ENCODE measurements at regions not wholly inside any gene's neighbourhood (a gene's known extent, or its start where the extent isn't known, plus 50 kb on each side); places are given as distances from the start of the nearest gene placed in this dataset.

DNA sequence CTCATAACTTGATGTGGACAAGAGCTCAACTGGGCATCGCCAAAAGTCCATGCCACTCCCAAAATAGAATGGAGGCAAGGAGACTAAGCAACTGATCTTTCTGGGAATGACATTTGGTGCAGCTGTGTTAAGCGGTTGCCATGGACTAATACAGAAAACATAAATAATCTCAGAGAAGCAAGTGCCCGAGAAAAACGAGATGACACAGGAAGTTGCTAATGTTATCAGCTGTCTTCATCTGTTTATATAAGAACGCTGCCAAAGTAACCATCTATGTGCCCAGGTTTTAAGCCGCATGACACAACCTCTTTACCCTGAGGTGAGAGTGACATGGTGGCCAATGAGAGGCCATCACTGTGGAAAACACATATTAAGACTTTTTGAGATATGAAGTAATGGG is 54.9 kb upstream of the SACS start:
- Histone ChIP-seq H3K4me3 (ENCODE audit: low read length) (no peak overlapping the region), H2BK5ac (ENCODE audit: low read length) (no peak overlapping the region), H3K27ac (ENCODE audit: low read depth, low read length) (no peak overlapping the region), H3K23ac (ENCODE audit: low read length) (no peak overlapping the region), H4K5ac (ENCODE audit: low read length) (no peak overlapping the region), H3K4me1 (ENCODE audit: control insufficient read depth, low read depth, low read length) (no peaks in the 10 kb centered on the region), H3K4ac (ENCODE audit: low read depth, low read length) (no peak overlapping the region), H3K79me2 (ENCODE audit: control insufficient read depth, insufficient read depth, low read length) (no peaks in the 10 kb centered on the region), H2AK5ac (ENCODE audit: low read length) (no peak overlapping the region), H3K4me2 (ENCODE audit: low read length) (no peak overlapping the region), H3K18ac (ENCODE audit: low read length) (no peak overlapping the region), H2BK15ac (replicated peaks; ENCODE audit: low read depth) (no peak overlapping the region), H3K27me3 (ENCODE audit: insufficient read depth, low read length, poor library complexity) (no peaks in the 10 kb centered on the region), H3K36me3 (ENCODE audit: control insufficient read depth, insufficient read depth, low read length) (no peaks in the 10 kb centered on the region), H2BK120ac (ENCODE audit: low read depth, low read length) (no peak overlapping the region), H3K79me1 (ENCODE audit: low read length) (no peaks in the 10 kb centered on the region), H3K56ac (ENCODE audit: low read length) (no peak overlapping the region), H3K9ac (ENCODE audit: low read length) (no peak overlapping the region), H4K8ac (ENCODE audit: low read depth, low read length) (no peak overlapping the region)
- peak; percentile 46 for DNase-seq
- no CpG with 5 or more reads among the region's 6 CpGs for WGBS (ENCODE audit: extremely low coverage, insufficient coverage, low lambda C conversion rate)

DNA sequence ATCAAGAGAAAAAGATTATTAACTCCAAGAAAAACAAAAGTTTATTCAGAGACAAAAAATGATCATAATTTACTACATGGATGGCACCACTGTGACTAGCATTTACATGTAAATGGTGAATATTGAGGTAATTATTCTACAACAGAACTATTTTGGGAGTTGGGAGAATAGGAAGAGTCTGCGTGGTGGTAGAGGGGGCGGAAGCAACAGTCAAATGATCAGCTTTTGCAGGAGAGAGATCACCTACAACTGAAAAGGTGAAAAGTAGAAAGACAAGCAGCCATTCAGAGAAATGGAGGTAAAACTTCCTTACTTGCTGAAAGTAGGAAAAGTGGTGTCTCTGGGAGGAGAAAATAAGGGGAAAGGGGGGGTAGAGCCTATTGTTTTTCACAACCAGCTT is 62.8 kb upstream of the SACS start:
- no peak for DNase-seq
- Histone ChIP-seq H3K79me2 (ENCODE audit: control insufficient read depth, insufficient read depth, low read length) (no peaks in the 10 kb centered on the region), H4K8ac (ENCODE audit: low read depth, low read length) (no peak overlapping the region), H3K27me3 (ENCODE audit: insufficient read depth, low read length, poor library complexity) (no peaks in the 10 kb centered on the region), H3K56ac (ENCODE audit: low read length) (no peak overlapping the region), H3K4me2 (ENCODE audit: low read length) (no peak overlapping the region), H3K27ac (ENCODE audit: low read depth, low read length) (no peak overlapping the region), H4K5ac (ENCODE audit: low read length) (no peak overlapping the region), H3K36me3 (ENCODE audit: control insufficient read depth, insufficient read depth, low read length) (no peaks in the 10 kb centered on the region), H3K4ac (ENCODE audit: low read depth, low read length) (no peak overlapping the region), H3K4me1 (ENCODE audit: control insufficient read depth, low read depth, low read length) (no peaks in the 10 kb centered on the region), H3K18ac (ENCODE audit: low read length) (no peak overlapping the region), H3K9ac (ENCODE audit: low read length) (no peak overlapping the region), H2BK120ac (ENCODE audit: low read depth, low read length) (no peak overlapping the region), H2BK15ac (replicated peaks; ENCODE audit: low read depth) (no peak overlapping the region), H2AK5ac (ENCODE audit: low read length) (no peak overlapping the region), H3K4me3 (ENCODE audit: low read length) (no peak overlapping the region), H3K23ac (ENCODE audit: low read length) (no peak overlapping the region), H2BK5ac (ENCODE audit: low read length) (no peak overlapping the region), H3K79me1 (ENCODE audit: low read length) (no peaks in the 10 kb centered on the region)
- no CpG with 5 or more reads among the region's 2 CpGs for WGBS (ENCODE audit: extremely low coverage, insufficient coverage, low lambda C conversion rate)

- H2AK5ac ChIP-seq (ENCODE audit: low read length), result no peak overlapping the region
- no peak overlapping the region for H4K8ac ChIP-seq (ENCODE audit: low read depth, low read length)
- H3K4me1 ChIP-seq (ENCODE audit: control insufficient read depth, low read depth, low read length), result no peaks in the 10 kb centered on the region
- no peak overlapping the region for H3K9ac ChIP-seq (ENCODE audit: low read length)
- H3K23ac ChIP-seq (ENCODE audit: low read length), result no peak overlapping the region
- no peaks in the 10 kb centered on the region for H3K79me2 ChIP-seq (ENCODE audit: control insufficient read depth, insufficient read depth, low read length)
- no peaks in the 10 kb centered on the region for H3K36me3 ChIP-seq (ENCODE audit: control insufficient read depth, insufficient read depth, low read length)
- H2BK120ac ChIP-seq (ENCODE audit: low read depth, low read length), result no peak overlapping the region
- no peaks in the 10 kb centered on the region for H3K27me3 ChIP-seq (ENCODE audit: insufficient read depth, low read length, poor library complexity)
- WGBS (ENCODE audit: extremely low coverage, insufficient coverage, low lambda C conversion rate), result no CpG with 5 or more reads among the region's 6 CpGs
- no peak for DNase-seq
- no peak overlapping the region for H3K56ac ChIP-seq (ENCODE audit: low read length)
- no peak overlapping the region for H3K4ac ChIP-seq (ENCODE audit: low read depth, low read length)
- H2BK5ac ChIP-seq (ENCODE audit: low read length), result no peak overlapping the region
- H4K5ac ChIP-seq (ENCODE audit: low read length), result no peak overlapping the region
- H3K4me3 ChIP-seq (ENCODE audit: low read length), result no peak overlapping the region
- H3K4me2 ChIP-seq (ENCODE audit: low read length), result no peak overlapping the region
- H2BK15ac ChIP-seq (replicated peaks; ENCODE audit: low read depth), result no peak overlapping the region
- H3K79me1 ChIP-seq (ENCODE audit: low read length), result no peaks in the 10 kb centered on the region
- H3K27ac ChIP-seq (ENCODE audit: low read depth, low read length), result no peak overlapping the region
- H3K18ac ChIP-seq (ENCODE audit: low read length), result no peak overlapping the region
Measured at GRCh38 chr13:23497191-23497590, 63.7 kb upstream of the SACS start.

DNA sequence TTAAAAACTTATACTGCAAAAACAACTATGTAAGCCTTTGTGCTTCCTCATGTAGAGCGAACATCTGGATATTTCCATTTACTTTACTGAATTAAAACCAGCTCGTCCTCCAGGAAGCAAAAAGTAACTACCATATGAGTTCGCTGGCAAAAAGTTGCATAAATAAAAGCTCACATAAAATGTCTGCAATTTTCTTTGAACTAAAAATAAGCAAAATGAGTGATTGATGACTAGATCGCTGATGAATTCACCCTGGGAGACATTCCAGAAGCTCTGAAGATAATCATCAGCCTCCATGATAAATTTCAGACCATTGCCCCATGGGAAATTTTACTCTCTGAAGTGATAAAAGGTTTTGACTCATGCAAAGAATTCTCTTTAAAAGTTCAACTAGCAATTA is 67.3 kb upstream of the SACS start:
- H2BK5ac ChIP-seq (ENCODE audit: low read length), result no peak overlapping the region

GRCh38 chr13:23504180-23504579 is 66.0 kb upstream of the TNFRSF19 start:
- no peak for DNase-seq
- no peaks in the 10 kb centered on the region for H3K36me3 ChIP-seq (ENCODE audit: control insufficient read depth, insufficient read depth, low read length)
- no peaks in the 10 kb centered on the region for H3K27me3 ChIP-seq (ENCODE audit: insufficient read depth, low read length, poor library complexity)
- H3K79me1 ChIP-seq (ENCODE audit: low read length), result no peaks in the 10 kb centered on the region
- no peak overlapping the region for H3K4me2 ChIP-seq (ENCODE audit: low read length)
- WGBS (ENCODE audit: extremely low coverage, insufficient coverage, low lambda C conversion rate), result no CpG with 5 or more reads among the region's 5 CpGs
- H3K4ac ChIP-seq (ENCODE audit: low read depth, low read length), result no peak overlapping the region
- H3K79me2 ChIP-seq (ENCODE audit: control insufficient read depth, insufficient read depth, low read length), result no peaks in the 10 kb centered on the region
- no peak overlapping the region for H2BK5ac ChIP-seq (ENCODE audit: low read length)
- H3K23ac ChIP-seq (ENCODE audit: low read length), result no peak overlapping the region
- no peak overlapping the region for H3K4me3 ChIP-seq (ENCODE audit: low read length)
- H2BK120ac ChIP-seq (ENCODE audit: low read depth, low read length), result no peak overlapping the region
- H3K4me1 ChIP-seq (ENCODE audit: control insufficient read depth, low read depth, low read length), result peaks cover 2% of the 10 kb centered on the region
- H2AK5ac ChIP-seq (ENCODE audit: low read length), result no peak overlapping the region
- no peak overlapping the region for H4K5ac ChIP-seq (ENCODE audit: low read length)
- H3K18ac ChIP-seq (ENCODE audit: low read length), result no peak overlapping the region
- H3K27ac ChIP-seq (ENCODE audit: low read depth, low read length), result no peak overlapping the region
- no peak overlapping the region for H2BK15ac ChIP-seq (replicated peaks; ENCODE audit: low read depth)
- no peak overlapping the region for H3K9ac ChIP-seq (ENCODE audit: low read length)
- H3K56ac ChIP-seq (ENCODE audit: low read length), result no peak overlapping the region
- no peak overlapping the region for H4K8ac ChIP-seq (ENCODE audit: low read depth, low read length)

More for the DNA sequence above, 67.3 kb upstream of the SACS start:
- no peaks in the 10 kb centered on the region for H3K79me2 ChIP-seq (ENCODE audit: control insufficient read depth, insufficient read depth, low read length)
- no CpG with 5 or more reads among the region's 4 CpGs for WGBS (ENCODE audit: extremely low coverage, insufficient coverage, low lambda C conversion rate)
- DNase-seq, result peak; percentile 28
- no peaks in the 10 kb centered on the region for H3K36me3 ChIP-seq (ENCODE audit: control insufficient read depth, insufficient read depth, low read length)
- no peak overlapping the region for H3K4me3 ChIP-seq (ENCODE audit: low read length)
- H3K4me2 ChIP-seq (ENCODE audit: low read length), result no peak overlapping the region
- H3K27ac ChIP-seq (ENCODE audit: low read depth, low read length), result no peak overlapping the region
- H4K5ac ChIP-seq (ENCODE audit: low read length), result no peak overlapping the region
- H3K4ac ChIP-seq (ENCODE audit: low read depth, low read length), result no peak overlapping the region
- H4K8ac ChIP-seq (ENCODE audit: low read depth, low read length), result no peak overlapping the region
- no peak overlapping the region for H2AK5ac ChIP-seq (ENCODE audit: low read length)
- no peak overlapping the region for H3K23ac ChIP-seq (ENCODE audit: low read length)
- H2BK15ac ChIP-seq (replicated peaks; ENCODE audit: low read depth), result no peak overlapping the region
- no peak overlapping the region for H3K56ac ChIP-seq (ENCODE audit: low read length)
- H2BK120ac ChIP-seq (ENCODE audit: low read depth, low read length), result no peak overlapping the region
- no peak overlapping the region for H3K18ac ChIP-seq (ENCODE audit: low read length)
- H3K79me1 ChIP-seq (ENCODE audit: low read length), result no peaks in the 10 kb centered on the region
- no peak overlapping the region for H3K9ac ChIP-seq (ENCODE audit: low read length)
- no peaks in the 10 kb centered on the region for H3K27me3 ChIP-seq (ENCODE audit: insufficient read depth, low read length, poor library complexity)
- peaks cover 2% of the 10 kb centered on the region for H3K4me1 ChIP-seq (ENCODE audit: control insufficient read depth, low read depth, low read length)

- Histone ChIP-seq H2BK15ac (replicated peaks; ENCODE audit: low read depth) (no peak overlapping the region), H3K4me3 (ENCODE audit: low read length) (no peak overlapping the region), H3K18ac (ENCODE audit: low read length) (no peak overlapping the region), H2BK5ac (ENCODE audit: low read length) (no peak overlapping the region), H3K27me3 (ENCODE audit: insufficient read depth, low read length, poor library complexity) (no peaks in the 10 kb centered on the region), H3K4ac (ENCODE audit: low read depth, low read length) (no peak overlapping the region), H2AK5ac (ENCODE audit: low read length) (no peak overlapping the region), H4K8ac (ENCODE audit: low read depth, low read length) (no peak overlapping the region), H3K79me1 (ENCODE audit: low read length) (no peaks in the 10 kb centered on the region), H3K79me2 (ENCODE audit: control insufficient read depth, insufficient read depth, low read length) (no peaks in the 10 kb centered on the region), H3K4me1 (ENCODE audit: control insufficient read depth, low read depth, low read length) (peaks cover 2% of the 10 kb centered on the region), H3K56ac (ENCODE audit: low read length) (peak overlapping the region; percentile 27), H2BK120ac (ENCODE audit: low read depth, low read length) (no peak overlapping the region), H3K9ac (ENCODE audit: low read length) (no peak overlapping the region), H3K36me3 (ENCODE audit: control insufficient read depth, insufficient read depth, low read length) (no peaks in the 10 kb centered on the region), H3K27ac (ENCODE audit: low read depth, low read length) (no peak overlapping the region), H4K5ac (ENCODE audit: low read length) (no peak overlapping the region), H3K4me2 (ENCODE audit: low read length) (no peak overlapping the region), H3K23ac (ENCODE audit: low read length) (no peak overlapping the region)
- no CpG with 5 or more reads among the region's 8 CpGs for WGBS (ENCODE audit: extremely low coverage, insufficient coverage, low lambda C conversion rate)
- peak; percentile 17 for DNase-seq
Measured at GRCh38 chr13:23505007-23505406, 65.2 kb upstream of the TNFRSF19 start.

All from mesendoderm (in vitro differentiated cells).